ENCODE measurements at regions not wholly inside any gene's neighbourhood (a gene's known extent, or its start where the extent isn't known, plus 50 kb on each side); places are given as distances from the start of the nearest gene placed in this dataset.

GRCh38 chrX:95878874-95879273, 805.8 kb upstream of the DIAPH2 start:
- Histone ChIP-seq H3K9ac (ENCODE audit: insufficient read depth, low read depth, low read length) (no peak overlapping the region), H3K4me2 (ENCODE audit: low read depth, low read length) (no peak overlapping the region), H3K27me3 (ENCODE audit: control insufficient read depth in 1 of 2, insufficient read depth in 2 of 2, low read length in 2 of 2) (no peaks in the 10 kb centered on the region), H3K4me3 (replicated peaks in 1 of 3; ENCODE audit: insufficient read depth in 1 of 3, low read depth in 2 of 3, low read length in 3 of 3) (no peak overlapping the region), H3K27ac (ENCODE audit: extremely low read length, insufficient read depth, low read length) (no peak overlapping the region), H4K20me1 (ENCODE audit: insufficient read depth, low read length) (no peaks in the 10 kb centered on the region), H3K36me3 (replicated peaks in 1 of 2; ENCODE audit: control insufficient read depth in 1 of 2, insufficient read depth in 2 of 2, low read length in 2 of 2) (no peaks in the 10 kb centered on the region), H3K4me1 (ENCODE audit: insufficient read depth, low read length) (no peaks in the 10 kb centered on the region), H2AFZ (ENCODE audit: low read length) (no peak overlapping the region), H3K9me3 (ENCODE audit: low read length) (no peaks in the 10 kb centered on the region), H3K79me2 (ENCODE audit: insufficient read depth, low read length) (no peaks in the 10 kb centered on the region)
- ATAC-seq (no peak), DNase-seq (ENCODE audit: low spot score) (no peak), FAIRE-seq (no peak)
- POLR2A ChIA-PET, result no interaction called here
- 3% methylated on average over 4 of the region's 4 CpGs for WGBS (ENCODE audit: low lambda C conversion rate)
- CTCF ChIA-PET (ENCODE audit: low intra/inter-chr PET ratio, low total read pairs), result no interaction called here
- in situ Hi-C loops (cut with HindIII; ENCODE audit: extremely low pct_ligation_motif_present, low pct_unique_long_range_greater_than_20kb), result no loop called here
- intact Hi-C loops (cut with micrococcal nuclease; ENCODE audit: unreplicated experiment), result no loop called here
- TF ChIP-seq ZNF431 (CRISPR knock-in tag; IDR thresholded peaks at IDR 0.05; ENCODE audit: borderline replicate concordance, low read depth), result no peak
- TF ChIP-seq, protein P1, sequence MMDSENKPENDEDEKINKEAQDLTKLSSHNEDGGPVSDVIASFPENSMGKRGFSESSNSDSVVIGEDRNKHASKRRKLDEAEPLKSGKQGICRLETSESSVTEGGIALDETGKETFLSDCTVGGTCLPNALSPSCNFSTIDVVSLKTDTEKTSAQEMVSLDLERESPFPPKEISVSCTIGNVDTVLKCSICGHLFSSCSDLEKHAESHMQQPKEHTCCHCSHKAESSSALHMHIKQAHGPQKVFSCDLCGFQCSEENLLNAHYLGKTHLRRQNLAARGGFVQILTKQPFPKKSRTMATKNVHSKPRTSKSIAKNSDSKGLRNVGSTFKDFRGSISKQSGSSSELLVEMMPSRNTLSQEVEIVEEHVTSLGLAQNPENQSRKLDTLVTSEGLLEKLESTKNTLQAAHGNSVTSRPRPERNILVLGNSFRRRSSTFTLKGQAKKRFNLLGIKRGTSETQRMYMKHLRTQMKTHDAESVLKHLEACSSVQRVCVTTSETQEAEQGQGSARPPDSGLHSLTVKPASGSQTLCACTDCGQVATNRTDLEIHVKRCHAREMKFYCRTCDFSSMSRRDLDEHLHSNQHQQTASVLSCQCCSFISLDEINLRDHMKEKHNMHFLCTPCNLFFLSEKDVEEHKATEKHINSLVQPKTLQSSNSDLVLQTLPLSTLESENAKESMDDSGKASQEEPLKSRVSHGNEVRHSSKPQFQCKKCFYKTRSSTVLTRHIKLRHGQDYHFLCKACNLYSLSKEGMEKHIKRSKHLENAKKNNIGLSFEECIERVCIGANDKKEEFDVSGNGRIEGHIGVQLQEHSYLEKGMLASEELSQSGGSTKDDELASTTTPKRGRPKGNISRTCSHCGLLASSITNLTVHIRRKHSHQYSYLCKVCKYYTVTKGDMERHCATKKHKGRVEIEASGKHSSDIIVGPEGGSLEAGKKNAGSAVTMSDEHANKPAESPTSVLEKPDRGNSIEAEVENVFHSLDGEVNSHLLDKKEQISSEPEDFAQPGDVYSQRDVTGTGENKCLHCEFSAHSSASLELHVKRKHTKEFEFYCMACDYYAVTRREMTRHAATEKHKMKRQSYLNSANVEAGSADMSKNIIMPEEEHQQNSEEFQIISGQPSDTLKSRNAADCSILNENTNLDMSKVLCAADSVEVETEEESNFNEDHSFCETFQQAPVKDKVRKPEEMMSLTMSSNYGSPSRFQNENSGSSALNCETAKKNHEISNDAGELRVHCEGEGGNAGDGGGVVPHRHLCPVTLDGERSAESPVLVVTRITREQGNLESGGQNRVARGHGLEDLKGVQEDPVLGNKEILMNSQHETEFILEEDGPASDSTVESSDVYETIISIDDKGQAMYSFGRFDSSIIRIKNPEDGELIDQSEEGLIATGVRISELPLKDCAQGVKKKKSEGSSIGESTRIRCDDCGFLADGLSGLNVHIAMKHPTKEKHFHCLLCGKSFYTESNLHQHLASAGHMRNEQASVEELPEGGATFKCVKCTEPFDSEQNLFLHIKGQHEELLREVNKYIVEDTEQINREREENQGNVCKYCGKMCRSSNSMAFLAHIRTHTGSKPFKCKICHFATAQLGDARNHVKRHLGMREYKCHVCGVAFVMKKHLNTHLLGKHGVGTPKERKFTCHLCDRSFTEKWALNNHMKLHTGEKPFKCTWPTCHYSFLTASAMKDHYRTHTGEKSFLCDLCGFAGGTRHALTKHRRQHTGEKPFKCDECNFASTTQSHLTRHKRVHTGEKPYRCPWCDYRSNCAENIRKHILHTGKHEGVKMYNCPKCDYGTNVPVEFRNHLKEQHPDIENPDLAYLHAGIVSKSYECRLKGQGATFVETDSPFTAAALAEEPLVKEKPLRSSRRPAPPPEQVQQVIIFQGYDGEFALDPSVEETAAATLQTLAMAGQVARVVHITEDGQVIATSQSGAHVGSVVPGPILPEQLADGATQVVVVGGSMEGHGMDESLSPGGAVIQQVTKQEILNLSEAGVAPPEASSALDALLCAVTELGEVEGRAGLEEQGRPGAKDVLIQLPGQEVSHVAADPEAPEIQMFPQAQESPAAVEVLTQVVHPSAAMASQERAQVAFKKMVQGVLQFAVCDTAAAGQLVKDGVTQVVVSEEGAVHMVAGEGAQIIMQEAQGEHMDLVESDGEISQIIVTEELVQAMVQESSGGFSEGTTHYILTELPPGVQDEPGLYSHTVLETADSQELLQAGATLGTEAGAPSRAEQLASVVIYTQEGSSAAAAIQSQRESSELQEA (CRISPR knock-in tag; IDR thresholded peaks at IDR 0.05; ENCODE audit: not compliant biosample characterization), result no peak
- no peak for TF ChIP-seq NFE2L2 (IDR thresholded peaks at IDR 0.05; ENCODE audit: low read length)
- BruUV-seq (replicated peaks), result no TSS peak

Data from HepG2 (cell line).